HG03135 (cell line): ENCODE measurements at regions not wholly inside any gene's neighbourhood (a gene's known extent, or its start where the extent isn't known, plus 50 kb on each side); places are given as distances from the start of the nearest gene placed in this dataset.
"Not testable (repeated sequence)": the region's sequence is repeated elsewhere in the genome, so short reads cannot be mapped to it uniquely, and the experiment has no call there.

Experiments
- ATAC-seq: cut with Tn5 transposase; IDR thresholded peaks from one replicate; pipeline ENCODE4 v1.9.1; 2021; ENCODE audit warnings: mild to moderate bottlenecking, moderate library complexity; ENCODE audit not compliant: unreplicated experiment

GRCh38 chr1:99441299-99442095 is 177.2 kb downstream of the PLPPR4 start:
- no peak for ATAC-seq

- not testable (repeated sequence) for ATAC-seq
Measured at GRCh38 chr1:99444211-99444927, 180.1 kb downstream of the PLPPR4 start.

GRCh38 chr1:99445071-99445470 is 180.8 kb downstream of the PLPPR4 start:
- no peak for ATAC-seq

GRCh38 chr1:99445486-99445885 is 181.2 kb downstream of the PLPPR4 start:
- ATAC-seq = no peak

GRCh38 chr1:99447721-99448120 is 183.4 kb downstream of the PLPPR4 start:
- no peak for ATAC-seq

- ATAC-seq = no peak
Measured at GRCh38 chr1:99455760-99456159, 190.2 kb upstream of the PALMD start.

GRCh38 chr1:99456536-99456935 is 189.4 kb upstream of the PALMD start:
- ATAC-seq = no peak

GRCh38 chr1:99457381-99458165 is 188.3 kb upstream of the PALMD start:
- ATAC-seq = no peak

GRCh38 chr1:99461499-99461898 is 184.4 kb upstream of the PALMD start:
- no peak for ATAC-seq

- ATAC-seq = no peak
Measured at GRCh38 chr1:99464738-99465137, 181.2 kb upstream of the PALMD start.

GRCh38 chr1:99465176-99465900 is 180.6 kb upstream of the PALMD start:
- no peak for ATAC-seq

- ATAC-seq = no peak
Measured at GRCh38 chr1:99467645-99468044, 178.3 kb upstream of the PALMD start.

GRCh38 chr1:99469550-99469971 is 176.4 kb upstream of the PALMD start:
- ATAC-seq = no peak

GRCh38 chr1:99472893-99473292 is 173.0 kb upstream of the PALMD start:
- ATAC-seq = no peak

- ATAC-seq = no peak
Measured at GRCh38 chr1:99474350-99474893, 171.5 kb upstream of the PALMD start.

GRCh38 chr1:99476058-99476457 is 169.9 kb upstream of the PALMD start:
- ATAC-seq = no peak

GRCh38 chr1:99481391-99481996 is 164.4 kb upstream of the PALMD start:
- ATAC-seq = peak; percentile 66

- ATAC-seq = no peak
Measured at GRCh38 chr1:99482286-99482685, 163.6 kb upstream of the PALMD start.

GRCh38 chr1:99482750-99483149 is 163.2 kb upstream of the PALMD start:
- ATAC-seq = no peak

- no peak for ATAC-seq
Measured at GRCh38 chr1:99490031-99490430, 155.9 kb upstream of the PALMD start.
